GM21515 (cell line): ENCODE measurements at regions not wholly inside any gene's neighbourhood (a gene's known extent, or its start where the extent isn't known, plus 50 kb on each side); places are given as distances from the start of the nearest gene placed in this dataset.
"Not testable (repeated sequence)": the region's sequence is repeated elsewhere in the genome, so short reads cannot be mapped to it uniquely, and the experiment has no call there.

Source experiments
- ATAC-seq: cut with Tn5 transposase; IDR thresholded peaks from one replicate; pipeline ENCODE4 v1.9.1; 2021; ENCODE audit not compliant: unreplicated experiment

GRCh38 chr6:122220254-122220653, 179.2 kb upstream of the HSF2 start:
- ATAC-seq, result no peak

- ATAC-seq, result no peak
Observed at GRCh38 chr6:122222761-122223160, 176.7 kb upstream of the HSF2 start.

GRCh38 chr6:122223251-122223650, 176.2 kb upstream of the HSF2 start:
- no peak for ATAC-seq

GRCh38 chr6:122238861-122239260, 160.6 kb upstream of the HSF2 start:
- no peak for ATAC-seq

GRCh38 chr6:122246906-122247658, 152.4 kb upstream of the HSF2 start:
- no peak for ATAC-seq

GRCh38 chr6:122248001-122248669, 151.3 kb upstream of the HSF2 start:
- ATAC-seq, result no peak

GRCh38 chr6:122248844-122249243, 150.6 kb upstream of the HSF2 start:
- no peak for ATAC-seq

- ATAC-seq, result no peak
Observed at GRCh38 chr6:122258839-122259238, 140.6 kb upstream of the HSF2 start.

GRCh38 chr6:122264557-122264956, 134.9 kb upstream of the HSF2 start:
- ATAC-seq, result no peak

- ATAC-seq, result no peak
Observed at GRCh38 chr6:122265755-122266154, 133.7 kb upstream of the HSF2 start.

- ATAC-seq, result no peak
Observed at GRCh38 chr6:122268394-122268793, 131.1 kb upstream of the HSF2 start.

- no peak for ATAC-seq
Observed at GRCh38 chr6:122276637-122277036, 122.8 kb upstream of the HSF2 start.

GRCh38 chr6:122280105-122281021, 119.1 kb upstream of the HSF2 start:
- ATAC-seq, result not testable (repeated sequence)

- no peak for ATAC-seq
Observed at GRCh38 chr6:122283884-122284283, 115.6 kb upstream of the HSF2 start.

GRCh38 chr6:122284848-122285247, 114.6 kb upstream of the HSF2 start:
- ATAC-seq, result no peak

GRCh38 chr6:122285292-122285913, 114.0 kb upstream of the HSF2 start:
- ATAC-seq, result no peak

GRCh38 chr6:122286512-122286911, 112.9 kb upstream of the HSF2 start:
- no peak for ATAC-seq

GRCh38 chr6:122289762-122290539, 109.5 kb upstream of the HSF2 start:
- no peak for ATAC-seq

GRCh38 chr6:122297010-122297409, 102.4 kb upstream of the HSF2 start:
- ATAC-seq, result no peak

GRCh38 chr6:122302067-122302466, 97.4 kb upstream of the HSF2 start:
- no peak for ATAC-seq
